ENCODE measurements at regions not wholly inside any gene's neighbourhood (a gene's known extent, or its start where the extent isn't known, plus 50 kb on each side); places are given as distances from the start of the nearest gene placed in this dataset.

DNA sequence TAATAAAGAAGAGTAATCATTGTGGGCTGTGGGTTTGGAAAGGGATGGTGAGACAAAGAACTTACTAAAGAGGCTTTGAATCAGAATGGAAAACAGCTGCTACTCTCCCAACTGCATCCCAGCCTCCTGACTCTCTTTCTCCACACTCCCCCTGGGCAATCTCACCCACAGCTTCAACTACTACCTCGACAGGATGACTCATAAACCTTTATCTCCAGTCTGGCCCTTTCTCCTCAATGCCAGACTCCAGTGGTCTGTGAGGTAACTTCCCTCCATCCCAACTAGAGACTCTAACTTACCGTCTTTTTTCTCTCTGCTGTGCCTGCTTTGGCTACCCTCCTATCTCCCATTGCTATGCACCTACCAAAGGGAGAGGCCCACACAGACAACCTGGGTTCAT is 135.3 kb upstream of the RREB1 start:
- peaks cover 20% of the 10 kb centered on the region for H3K4me1 Mint-ChIP-seq (ENCODE audit: low read depth, unreplicated experiment)
- H3K27ac Mint-ChIP-seq (ENCODE audit: unreplicated experiment) = peak overlapping the region; percentile 80
- no peak overlapping the region for H3K4me3 Mint-ChIP-seq (ENCODE audit: low read depth, unreplicated experiment)
- H3K9me3 Mint-ChIP-seq (ENCODE audit: low read depth, unreplicated experiment) = no peaks in the 10 kb centered on the region
- H3K36me3 Mint-ChIP-seq (ENCODE audit: insufficient read depth, unreplicated experiment) = peaks cover 8% of the 10 kb centered on the region
- CTCF ChIA-PET = no interaction called here
- no TSS peak for BruUV-seq (replicated peaks)
- intact Hi-C loops (cut with micrococcal nuclease; ENCODE audit: unreplicated experiment) = no loop called here
- no peaks in the 10 kb centered on the region for H3K27me3 Mint-ChIP-seq (ENCODE audit: unreplicated experiment)
- DNase-seq = peak; percentile 8
- TF ChIP-seq, protein P1, sequence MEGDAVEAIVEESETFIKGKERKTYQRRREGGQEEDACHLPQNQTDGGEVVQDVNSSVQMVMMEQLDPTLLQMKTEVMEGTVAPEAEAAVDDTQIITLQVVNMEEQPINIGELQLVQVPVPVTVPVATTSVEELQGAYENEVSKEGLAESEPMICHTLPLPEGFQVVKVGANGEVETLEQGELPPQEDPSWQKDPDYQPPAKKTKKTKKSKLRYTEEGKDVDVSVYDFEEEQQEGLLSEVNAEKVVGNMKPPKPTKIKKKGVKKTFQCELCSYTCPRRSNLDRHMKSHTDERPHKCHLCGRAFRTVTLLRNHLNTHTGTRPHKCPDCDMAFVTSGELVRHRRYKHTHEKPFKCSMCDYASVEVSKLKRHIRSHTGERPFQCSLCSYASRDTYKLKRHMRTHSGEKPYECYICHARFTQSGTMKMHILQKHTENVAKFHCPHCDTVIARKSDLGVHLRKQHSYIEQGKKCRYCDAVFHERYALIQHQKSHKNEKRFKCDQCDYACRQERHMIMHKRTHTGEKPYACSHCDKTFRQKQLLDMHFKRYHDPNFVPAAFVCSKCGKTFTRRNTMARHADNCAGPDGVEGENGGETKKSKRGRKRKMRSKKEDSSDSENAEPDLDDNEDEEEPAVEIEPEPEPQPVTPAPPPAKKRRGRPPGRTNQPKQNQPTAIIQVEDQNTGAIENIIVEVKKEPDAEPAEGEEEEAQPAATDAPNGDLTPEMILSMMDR (IDR thresholded peaks at IDR 0.05; ENCODE audit: unreplicated experiment) = no peak

DNA sequence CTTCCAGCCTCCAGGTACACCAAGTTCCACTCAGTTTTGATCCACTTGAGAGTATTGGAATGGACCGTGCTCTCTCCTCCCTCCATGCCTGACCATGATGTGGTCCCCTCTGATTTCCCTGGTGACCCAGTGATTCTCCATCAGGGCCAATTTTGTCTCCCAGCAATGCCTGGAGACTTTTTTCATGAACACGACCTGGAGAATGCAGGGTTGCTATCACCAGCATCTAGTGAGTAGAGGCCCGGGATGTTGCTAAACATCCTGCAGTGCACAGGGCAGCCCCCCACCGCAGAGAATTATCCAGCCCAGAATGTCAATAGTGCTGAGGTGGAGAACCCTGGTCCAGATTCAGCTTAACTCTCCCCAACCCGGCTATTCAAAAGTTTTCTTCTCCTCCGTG is 134.0 kb upstream of the RREB1 start:
- BruUV-seq (replicated peaks) = no TSS peak
- peaks cover 8% of the 10 kb centered on the region for H3K36me3 Mint-ChIP-seq (ENCODE audit: insufficient read depth, unreplicated experiment)
- TF ChIP-seq, protein P1 (IDR thresholded peaks at IDR 0.05; ENCODE audit: unreplicated experiment) = no peak
- CTCF ChIA-PET = no interaction called here
- intact Hi-C loops (cut with micrococcal nuclease; ENCODE audit: unreplicated experiment) = no loop called here
- H3K27ac Mint-ChIP-seq (ENCODE audit: unreplicated experiment) = no peak overlapping the region
- H3K4me1 Mint-ChIP-seq (ENCODE audit: low read depth, unreplicated experiment) = peaks cover 20% of the 10 kb centered on the region
- H3K27me3 Mint-ChIP-seq (ENCODE audit: unreplicated experiment) = no peaks in the 10 kb centered on the region
- no peak for DNase-seq
- no peaks in the 10 kb centered on the region for H3K9me3 Mint-ChIP-seq (ENCODE audit: low read depth, unreplicated experiment)
- no peak overlapping the region for H3K4me3 Mint-ChIP-seq (ENCODE audit: low read depth, unreplicated experiment)

DNA sequence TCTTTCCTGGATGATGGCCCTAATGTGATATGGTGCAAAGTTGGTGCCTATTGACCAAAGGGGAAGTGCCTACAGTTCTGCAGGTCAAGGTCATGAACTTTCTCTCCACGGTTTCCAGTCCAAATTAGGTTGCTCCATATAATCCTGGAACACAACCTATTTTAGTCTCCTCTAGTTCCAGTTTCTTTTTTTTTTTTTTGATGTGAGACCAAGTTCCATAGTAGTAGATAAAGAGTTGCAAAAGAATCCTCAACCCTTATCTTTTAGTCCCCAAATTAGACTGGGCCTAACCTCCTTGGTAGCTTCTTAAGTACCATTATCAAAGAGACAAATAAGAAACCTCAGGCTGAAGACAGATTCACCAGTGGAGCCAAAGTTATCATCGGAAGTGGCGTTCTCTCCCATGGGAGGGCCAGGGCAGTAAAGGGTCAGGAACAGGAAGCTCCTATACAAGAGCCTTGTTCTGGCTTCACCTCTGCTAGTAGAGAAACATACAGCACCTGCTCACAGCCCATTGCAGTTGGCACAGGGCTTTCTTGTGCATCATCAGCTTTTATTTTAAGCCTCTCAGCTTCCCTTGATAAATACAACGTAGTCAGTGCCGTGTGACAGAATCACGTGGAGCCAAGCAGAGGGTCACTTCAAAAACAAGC is 132.2 kb upstream of the RREB1 start:
- CTCF ChIA-PET = no interaction called here
- Mint-ChIP-seq H3K36me3 (ENCODE audit: insufficient read depth, unreplicated experiment) (no peaks in the 10 kb centered on the region), H3K27ac (ENCODE audit: unreplicated experiment) (no peak overlapping the region), H3K4me1 (ENCODE audit: low read depth, unreplicated experiment) (peaks cover 12% of the 10 kb centered on the region), H3K9me3 (ENCODE audit: low read depth, unreplicated experiment) (no peaks in the 10 kb centered on the region), H3K27me3 (ENCODE audit: unreplicated experiment) (no peaks in the 10 kb centered on the region), H3K4me3 (ENCODE audit: low read depth, unreplicated experiment) (no peak overlapping the region)
- intact Hi-C loops (cut with micrococcal nuclease; ENCODE audit: unreplicated experiment) = no loop called here
- DNase-seq = no peak
- TF ChIP-seq, protein P1 (IDR thresholded peaks at IDR 0.05; ENCODE audit: unreplicated experiment) = no peak
- no TSS peak for BruUV-seq (replicated peaks)

DNA sequence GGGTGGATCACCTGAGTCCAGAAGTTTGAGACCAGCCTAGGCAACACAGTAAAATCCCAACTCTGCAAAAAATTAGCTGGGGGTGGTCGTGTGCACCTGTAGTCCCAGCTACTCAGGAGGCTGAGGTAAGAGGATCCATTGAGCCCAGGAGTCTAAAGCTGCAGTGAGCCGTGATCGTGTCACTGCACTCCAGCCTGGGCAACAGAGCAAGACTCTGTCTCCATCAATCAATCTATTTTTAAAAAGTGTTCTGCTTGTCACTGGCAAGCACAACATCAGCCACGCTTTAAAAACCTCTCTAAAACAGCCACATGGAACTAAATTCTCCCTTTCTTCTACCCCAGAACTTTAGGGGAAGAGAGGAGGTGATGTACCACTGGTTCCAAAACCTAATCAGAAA is 131.6 kb upstream of the RREB1 start:
- H3K4me1 Mint-ChIP-seq (ENCODE audit: low read depth, unreplicated experiment) = peaks cover 12% of the 10 kb centered on the region
- DNase-seq = no peak
- no peak overlapping the region for H3K27ac Mint-ChIP-seq (ENCODE audit: unreplicated experiment)
- TF ChIP-seq, protein P1 (IDR thresholded peaks at IDR 0.05; ENCODE audit: unreplicated experiment) = no peak
- BruUV-seq (replicated peaks) = no TSS peak
- CTCF ChIA-PET = no interaction called here
- H3K9me3 Mint-ChIP-seq (ENCODE audit: low read depth, unreplicated experiment) = no peaks in the 10 kb centered on the region
- intact Hi-C loops (cut with micrococcal nuclease; ENCODE audit: unreplicated experiment) = no loop called here
- no peaks in the 10 kb centered on the region for H3K36me3 Mint-ChIP-seq (ENCODE audit: insufficient read depth, unreplicated experiment)
- no peaks in the 10 kb centered on the region for H3K27me3 Mint-ChIP-seq (ENCODE audit: unreplicated experiment)
- no peak overlapping the region for H3K4me3 Mint-ChIP-seq (ENCODE audit: low read depth, unreplicated experiment)

All from Calu3 (cell line).